Transverse colon (tissue), 3 donors: ENCODE measurements at regions not wholly inside any gene's neighbourhood (a gene's known extent, or its start where the extent isn't known, plus 50 kb on each side); places are given as distances from the start of the nearest gene placed in this dataset.

Experiments used
- EP300 ChIP-seq: sonication (generic); formaldehyde crosslinking; IDR thresholded peaks from one replicate; pipeline ENCODE4 v1.6.1; 2017; ENCODE audit warnings: antibody characterized with exemption, low read depth
- POLR2A ChIP-seq: fragments of 450-650 bp; IDR thresholded peaks from one replicate; pipeline ENCODE4 v1.6.1; 2016; ENCODE audit warnings: antibody characterized with exemption, mild to moderate bottlenecking, moderate library complexity
- TF ChIP-seq, protein P1 (sequence below), 5 experiments: fragments of 200-600 bp in 3 of 5; fragments of 450-650 bp in 2 of 5; sonication (generic) in 3 of 5; IDR thresholded peaks; 1 replicate in 2 of 5; 2 replicates in 3 of 5; pipeline ENCODE4 v1.5.1; 2016 to 2017; ENCODE audit warnings: antibody characterized with exemption in 5 of 5, inconsistent platforms in 3 of 5, mild to moderate bottlenecking in 2 of 5, moderate library complexity in 1 of 5

DNA sequence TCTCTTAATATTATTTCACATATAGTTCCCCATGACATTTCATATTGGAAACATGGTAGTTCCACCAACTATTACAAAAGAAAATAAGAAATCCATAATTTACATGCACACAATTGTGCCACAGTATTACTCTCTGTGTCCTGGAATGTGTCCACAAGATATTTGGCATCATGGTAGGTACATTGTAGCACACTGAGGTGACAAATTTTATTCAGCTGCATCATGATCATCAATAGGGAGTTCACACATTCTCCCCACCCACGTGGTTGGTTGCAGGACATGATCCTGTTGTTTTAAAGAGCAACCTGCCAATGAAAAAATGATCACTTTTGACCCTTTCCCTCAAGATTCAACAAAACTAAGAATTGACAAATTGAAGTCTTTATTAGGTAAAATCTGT is 67.1 kb upstream of the HECTD2 start:
- TF ChIP-seq, protein P1, sequence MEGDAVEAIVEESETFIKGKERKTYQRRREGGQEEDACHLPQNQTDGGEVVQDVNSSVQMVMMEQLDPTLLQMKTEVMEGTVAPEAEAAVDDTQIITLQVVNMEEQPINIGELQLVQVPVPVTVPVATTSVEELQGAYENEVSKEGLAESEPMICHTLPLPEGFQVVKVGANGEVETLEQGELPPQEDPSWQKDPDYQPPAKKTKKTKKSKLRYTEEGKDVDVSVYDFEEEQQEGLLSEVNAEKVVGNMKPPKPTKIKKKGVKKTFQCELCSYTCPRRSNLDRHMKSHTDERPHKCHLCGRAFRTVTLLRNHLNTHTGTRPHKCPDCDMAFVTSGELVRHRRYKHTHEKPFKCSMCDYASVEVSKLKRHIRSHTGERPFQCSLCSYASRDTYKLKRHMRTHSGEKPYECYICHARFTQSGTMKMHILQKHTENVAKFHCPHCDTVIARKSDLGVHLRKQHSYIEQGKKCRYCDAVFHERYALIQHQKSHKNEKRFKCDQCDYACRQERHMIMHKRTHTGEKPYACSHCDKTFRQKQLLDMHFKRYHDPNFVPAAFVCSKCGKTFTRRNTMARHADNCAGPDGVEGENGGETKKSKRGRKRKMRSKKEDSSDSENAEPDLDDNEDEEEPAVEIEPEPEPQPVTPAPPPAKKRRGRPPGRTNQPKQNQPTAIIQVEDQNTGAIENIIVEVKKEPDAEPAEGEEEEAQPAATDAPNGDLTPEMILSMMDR (IDR thresholded peaks at IDR 0.05), result no peak
- no peak for TF ChIP-seq EP300
- TF ChIP-seq POLR2A, result no peak
